Right lobe of liver (tissue), 4 donors: ENCODE measurements at regions not wholly inside any gene's neighbourhood (a gene's known extent, or its start where the extent isn't known, plus 50 kb on each side); places are given as distances from the start of the nearest gene placed in this dataset.

Experiments
- CTCF ChIP-seq, 4 donors: fragments of 200-600 bp in 3 of 4; fragments of 450-650 bp in 1 of 4; IDR thresholded peaks; one replicate each; pipeline versions ENCODE4 v1.5.1 to v1.8.0; 2016 to 2022; ENCODE audit warnings: antibody characterized with exemption in 4 of 4, mild to moderate bottlenecking in 2 of 4
- POLR2A ChIP-seq: fragments of 450-650 bp; IDR thresholded peaks from one replicate; pipeline ENCODE4 v1.6.1; 2017; ENCODE audit warnings: antibody characterized with exemption, mild to moderate bottlenecking
- donor health status: DM: no; HTN: no; CAD: no.
- donor health status: DM: no; HTN: no; CAD: no.
- donor health status: DM: no; HTN: yes; CAD: no.

- no peak for TF ChIP-seq CTCF (IDR thresholded peaks at IDR 0.05)
- TF ChIP-seq POLR2A: no peak
Measured at GRCh38 chr7:21169667-21170580, 258.0 kb upstream of the SP4 start.
